WTC11 (cell line): ENCODE measurements at regions not wholly inside any gene's neighbourhood (a gene's known extent, or its start where the extent isn't known, plus 50 kb on each side); places are given as distances from the start of the nearest gene placed in this dataset.

Source experiments
- ATAC-seq: fragments of 200-7000 bp; cut with Tn5 transposase; 2 replicates; pipeline ENCODE4 v1.10.0; 2021; ENCODE audit warnings: mild to moderate bottlenecking, moderate library complexity
- CTCF ChIA-PET: fragments of 300-600 bp; sonication (Branson Sonifier 250); formaldehyde crosslinking; loops from one replicate; lab custom pipeline; 2021; ENCODE audit warnings: antibody characterized with exemption; lab: Charles Lee
- POLR2A ChIA-PET: fragments of 350-600 bp; sonication (Branson Sonifier 250); formaldehyde crosslinking; loops from one replicate; lab custom pipeline; 2021; ENCODE audit warnings: antibody characterized with exemption; lab: Charles Lee
- DNase-seq: peaks from one replicate; pipeline ENCODE4 v3.0.0; 2021; ENCODE audit warnings: low spot score
- H3K27ac Mint-ChIP-seq: 2 replicates; pipeline ENCODE4 v1.8.0; 2021; ENCODE audit warnings: mixed read lengths
- H3K27me3 Mint-ChIP-seq: 2 replicates; pipeline ENCODE4 v1.8.0; 2021; ENCODE audit warnings: low read depth, mild to moderate bottlenecking, moderate library complexity, mixed read lengths
- H3K36me3 Mint-ChIP-seq: 2 replicates; pipeline ENCODE4 v1.8.0; 2021; ENCODE audit warnings: mixed read lengths
- H3K4me1 Mint-ChIP-seq: 2 replicates; pipeline ENCODE4 v1.8.0; 2022; ENCODE audit warnings: mixed read lengths
- H3K4me3 Mint-ChIP-seq: 2 replicates; pipeline ENCODE4 v1.8.0; 2021; ENCODE audit warnings: mild to moderate bottlenecking, moderate library complexity, mixed read lengths
- H3K9me3 Mint-ChIP-seq: 2 replicates; pipeline ENCODE4 v1.8.0; 2021; ENCODE audit warnings: mixed read lengths
- CREM ChIP-seq: sonication (generic); formaldehyde crosslinking; IDR thresholded peaks from 2 replicates; pipeline ENCODE4 v1.8.1; 2022; ENCODE audit warnings: mild to moderate bottlenecking, missing genetic modification reagents, moderate library complexity
- FOXP1 ChIP-seq: sonication (generic); formaldehyde crosslinking; IDR thresholded peaks from 2 replicates; pipeline ENCODE4 v1.8.0; 2022; ENCODE audit warnings: missing genetic modification reagents, mild to moderate bottlenecking, moderate library complexity, borderline replicate concordance
- HMGA2 ChIP-seq: fragments of 250-450 bp; sonication (Bioruptor Pico); IDR thresholded peaks from 2 replicates; pipeline ENCODE4 v1.4.0; 2021; ENCODE audit warnings: mild to moderate bottlenecking, moderate library complexity
- IRF2 ChIP-seq: sonication (generic); formaldehyde crosslinking; IDR thresholded peaks from 2 replicates; pipeline ENCODE4 v1.8.0; 2022; ENCODE audit warnings: low read depth, missing genetic modification reagents, borderline replicate concordance
- JUN ChIP-seq: sonication (generic); formaldehyde crosslinking; IDR thresholded peaks from 2 replicates; pipeline ENCODE4 v1.8.0; 2023; ENCODE audit warnings: mild to moderate bottlenecking, missing genetic modification reagents
- PRRX2 ChIP-seq: fragments of 250-450 bp; sonication (Bioruptor Pico); IDR thresholded peaks from 2 replicates; pipeline ENCODE4 v1.8.0; 2021; ENCODE audit warnings: mild to moderate bottlenecking
- TEAD1 ChIP-seq: sonication (generic); formaldehyde crosslinking; IDR thresholded peaks from 2 replicates; pipeline ENCODE4 v1.8.0; 2022; ENCODE audit warnings: mild to moderate bottlenecking, missing genetic modification reagents
- ZBTB21 ChIP-seq: sonication (generic); formaldehyde crosslinking; IDR thresholded peaks from 2 replicates; pipeline ENCODE4 v1.8.1; 2023; ENCODE audit warnings: mild to moderate bottlenecking, missing genetic modification reagents, borderline replicate concordance
- ZNF138 ChIP-seq: sonication (generic); formaldehyde crosslinking; conservative IDR thresholded peaks from 2 replicates; pipeline ENCODE4 v1.8.1; 2022; ENCODE audit warnings: mild to moderate bottlenecking, moderate library complexity, missing genetic modification reagents
- ZNF232 ChIP-seq: sonication (generic); formaldehyde crosslinking; IDR thresholded peaks from 2 replicates; pipeline ENCODE4 v1.8.0; 2022; ENCODE audit warnings: mild to moderate bottlenecking, missing genetic modification reagents
- ZNF416 ChIP-seq: fragments of 250-450 bp; sonication (Bioruptor Pico); IDR thresholded peaks from 2 replicates; pipeline ENCODE4 v1.9.0; 2021; ENCODE audit warnings: mild to moderate bottlenecking, inconsistent platforms
- ZNF671 ChIP-seq: fragments of 250-450 bp; sonication (Bioruptor Pico); IDR thresholded peaks from 2 replicates; pipeline ENCODE4 v1.8.0; 2021; ENCODE audit warnings: mild to moderate bottlenecking
- TF ChIP-seq, protein P1 (sequence below): sonication (generic); formaldehyde crosslinking; IDR thresholded peaks from 2 replicates; pipeline ENCODE4 v1.8.1; 2023; ENCODE audit warnings: mild to moderate bottlenecking, missing genetic modification reagents, moderate library complexity
- TF ChIP-seq, protein P2 (sequence below): fragments of 250-450 bp; sonication (Bioruptor Pico); IDR thresholded peaks from 2 replicates; pipeline ENCODE4 v1.9.0; 2021; ENCODE audit warnings: mild to moderate bottlenecking
- TF ChIP-seq, protein P3 (sequence below): fragments of 250-450 bp; sonication (Bioruptor Pico); IDR thresholded peaks from 2 replicates; pipeline ENCODE4 v1.8.0; 2021; ENCODE audit warnings: mild to moderate bottlenecking
- TF ChIP-seq, protein P4 (sequence below): sonication (generic); formaldehyde crosslinking; IDR thresholded peaks from 2 replicates; pipeline ENCODE4 v1.8.1; 2022; ENCODE audit warnings: low read depth, mild to moderate bottlenecking, moderate library complexity, missing genetic modification reagents, borderline replicate concordance
- TF ChIP-seq, protein P5 (sequence below): sonication (generic); formaldehyde crosslinking; IDR thresholded peaks from 2 replicates; pipeline ENCODE4 v1.8.1; 2022; ENCODE audit warnings: low read depth, missing genetic modification reagents, borderline replicate concordance
- TF ChIP-seq, protein P6 (sequence below): sonication (generic); formaldehyde crosslinking; IDR thresholded peaks from 2 replicates; pipeline ENCODE4 v1.8.0; 2022; ENCODE audit warnings: mild to moderate bottlenecking, missing genetic modification reagents
- TF ChIP-seq, protein P7 (sequence below): sonication (generic); formaldehyde crosslinking; IDR thresholded peaks from 2 replicates; pipeline ENCODE4 v1.8.1; 2022; ENCODE audit warnings: mild to moderate bottlenecking, missing genetic modification reagents, moderate library complexity, borderline replicate concordance

DNA sequence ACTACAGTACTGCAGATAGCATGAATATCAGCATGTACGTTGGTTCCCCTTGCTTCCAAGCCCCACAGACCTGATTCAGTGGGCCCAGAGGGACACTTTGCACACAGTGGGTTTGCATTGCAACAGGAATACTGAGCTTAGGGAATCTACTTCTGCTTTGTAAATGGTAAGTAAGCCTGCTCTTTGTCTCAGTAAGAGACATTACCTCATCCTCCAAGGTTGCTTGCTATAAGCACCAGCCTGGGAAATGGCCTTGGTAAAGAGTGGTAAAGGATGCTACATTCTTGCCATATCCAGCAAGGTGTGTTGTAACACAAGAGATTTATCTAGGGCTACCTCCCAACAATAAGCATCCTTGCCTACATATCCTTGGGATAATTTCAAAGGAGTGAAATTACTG, 730.5 kb downstream of the INHBA start:
- ATAC-seq = peak; percentile 93
- H3K4me1 Mint-ChIP-seq = peaks cover 25% of the 10 kb centered on the region
- ChIA-PET CTCF (interaction anchor here (1.7 to 2.5 kb wide), 2 partner anchors 31 to 465 kb away, joined by 5 to 9 read pairs; no protein-coding TSS in a partner anchor), POLR2A (no interaction called here)
- H3K4me3 Mint-ChIP-seq = no peak overlapping the region
- peak overlapping the region; percentile 78; the same call in 1 of the 2 replicates for H3K27ac Mint-ChIP-seq
- peaks cover 3% of the 10 kb centered on the region; the same call in 1 of the 2 replicates for H3K9me3 Mint-ChIP-seq
- DNase-seq = no peak
- no peaks in the 10 kb centered on the region for H3K27me3 Mint-ChIP-seq
- no peak for TF ChIP-seq JUN (CRISPR knock-in tag)
- no peak for TF ChIP-seq ZNF232
- TF ChIP-seq FOXP1 = no peak
- TF ChIP-seq, protein P1, sequence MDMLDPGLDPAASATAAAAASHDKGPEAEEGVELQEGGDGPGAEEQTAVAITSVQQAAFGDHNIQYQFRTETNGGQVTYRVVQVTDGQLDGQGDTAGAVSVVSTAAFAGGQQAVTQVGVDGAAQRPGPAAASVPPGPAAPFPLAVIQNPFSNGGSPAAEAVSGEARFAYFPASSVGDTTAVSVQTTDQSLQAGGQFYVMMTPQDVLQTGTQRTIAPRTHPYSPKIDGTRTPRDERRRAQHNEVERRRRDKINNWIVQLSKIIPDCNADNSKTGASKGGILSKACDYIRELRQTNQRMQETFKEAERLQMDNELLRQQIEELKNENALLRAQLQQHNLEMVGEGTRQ = no peak
- TF ChIP-seq, protein P2, sequence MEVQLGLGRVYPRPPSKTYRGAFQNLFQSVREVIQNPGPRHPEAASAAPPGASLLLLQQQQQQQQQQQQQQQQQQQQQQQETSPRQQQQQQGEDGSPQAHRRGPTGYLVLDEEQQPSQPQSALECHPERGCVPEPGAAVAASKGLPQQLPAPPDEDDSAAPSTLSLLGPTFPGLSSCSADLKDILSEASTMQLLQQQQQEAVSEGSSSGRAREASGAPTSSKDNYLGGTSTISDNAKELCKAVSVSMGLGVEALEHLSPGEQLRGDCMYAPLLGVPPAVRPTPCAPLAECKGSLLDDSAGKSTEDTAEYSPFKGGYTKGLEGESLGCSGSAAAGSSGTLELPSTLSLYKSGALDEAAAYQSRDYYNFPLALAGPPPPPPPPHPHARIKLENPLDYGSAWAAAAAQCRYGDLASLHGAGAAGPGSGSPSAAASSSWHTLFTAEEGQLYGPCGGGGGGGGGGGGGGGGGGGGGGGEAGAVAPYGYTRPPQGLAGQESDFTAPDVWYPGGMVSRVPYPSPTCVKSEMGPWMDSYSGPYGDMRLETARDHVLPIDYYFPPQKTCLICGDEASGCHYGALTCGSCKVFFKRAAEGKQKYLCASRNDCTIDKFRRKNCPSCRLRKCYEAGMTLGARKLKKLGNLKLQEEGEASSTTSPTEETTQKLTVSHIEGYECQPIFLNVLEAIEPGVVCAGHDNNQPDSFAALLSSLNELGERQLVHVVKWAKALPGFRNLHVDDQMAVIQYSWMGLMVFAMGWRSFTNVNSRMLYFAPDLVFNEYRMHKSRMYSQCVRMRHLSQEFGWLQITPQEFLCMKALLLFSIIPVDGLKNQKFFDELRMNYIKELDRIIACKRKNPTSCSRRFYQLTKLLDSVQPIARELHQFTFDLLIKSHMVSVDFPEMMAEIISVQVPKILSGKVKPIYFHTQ = no peak
- no peaks in the 10 kb centered on the region for H3K36me3 Mint-ChIP-seq

DNA sequence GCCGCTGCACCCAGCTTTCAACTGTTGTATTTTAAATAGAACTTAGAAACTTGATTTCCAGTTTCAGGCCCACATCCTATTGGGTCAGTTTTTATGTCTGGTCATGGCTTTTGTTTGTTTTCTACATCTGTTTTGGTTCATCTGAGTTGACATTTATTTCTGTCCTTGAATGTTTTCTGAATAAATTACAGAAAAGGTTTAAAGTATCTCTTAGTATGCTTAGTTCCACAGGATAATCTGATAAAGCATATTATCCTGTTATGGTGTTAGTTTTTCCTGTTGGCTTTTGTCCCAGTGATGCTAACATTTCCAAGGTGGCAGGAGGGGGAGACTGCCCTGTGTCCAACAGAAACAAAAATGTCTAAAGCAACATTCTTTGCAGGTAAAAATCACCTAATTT, 733.2 kb downstream of the INHBA start:
- Mint-ChIP-seq H3K4me1 (peaks cover 25% of the 10 kb centered on the region), H3K9me3 (no peaks in the 10 kb centered on the region), H3K36me3 (no peaks in the 10 kb centered on the region), H3K27ac (no peak overlapping the region), H3K4me3 (no peak overlapping the region), H3K27me3 (no peaks in the 10 kb centered on the region)
- ChIA-PET POLR2A (no interaction called here), CTCF (no interaction called here)
- TF ChIP-seq TEAD1 (CRISPR knock-in tag) (no peak), HMGA2 (no peak), ZBTB21 (CRISPR knock-in tag) (no peak), IRF2 (CRISPR knock-in tag) (no peak), CREM (no peak), PRRX2 (CRISPR knock-in tag) (no peak), ZNF138 (no peak), ZNF416 (CRISPR knock-in tag) (no peak), ZNF671 (CRISPR knock-in tag) (no peak)
- TF ChIP-seq, protein P3, sequence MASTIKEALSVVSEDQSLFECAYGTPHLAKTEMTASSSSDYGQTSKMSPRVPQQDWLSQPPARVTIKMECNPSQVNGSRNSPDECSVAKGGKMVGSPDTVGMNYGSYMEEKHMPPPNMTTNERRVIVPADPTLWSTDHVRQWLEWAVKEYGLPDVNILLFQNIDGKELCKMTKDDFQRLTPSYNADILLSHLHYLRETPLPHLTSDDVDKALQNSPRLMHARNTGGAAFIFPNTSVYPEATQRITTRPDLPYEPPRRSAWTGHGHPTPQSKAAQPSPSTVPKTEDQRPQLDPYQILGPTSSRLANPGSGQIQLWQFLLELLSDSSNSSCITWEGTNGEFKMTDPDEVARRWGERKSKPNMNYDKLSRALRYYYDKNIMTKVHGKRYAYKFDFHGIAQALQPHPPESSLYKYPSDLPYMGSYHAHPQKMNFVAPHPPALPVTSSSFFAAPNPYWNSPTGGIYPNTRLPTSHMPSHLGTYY = no peak
- TF ChIP-seq, protein P4, sequence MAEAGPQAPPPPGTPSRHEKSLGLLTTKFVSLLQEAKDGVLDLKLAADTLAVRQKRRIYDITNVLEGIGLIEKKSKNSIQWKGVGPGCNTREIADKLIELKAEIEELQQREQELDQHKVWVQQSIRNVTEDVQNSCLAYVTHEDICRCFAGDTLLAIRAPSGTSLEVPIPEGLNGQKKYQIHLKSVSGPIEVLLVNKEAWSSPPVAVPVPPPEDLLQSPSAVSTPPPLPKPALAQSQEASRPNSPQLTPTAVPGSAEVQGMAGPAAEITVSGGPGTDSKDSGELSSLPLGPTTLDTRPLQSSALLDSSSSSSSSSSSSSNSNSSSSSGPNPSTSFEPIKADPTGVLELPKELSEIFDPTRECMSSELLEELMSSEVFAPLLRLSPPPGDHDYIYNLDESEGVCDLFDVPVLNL (CRISPR knock-in tag) = no peak
- TF ChIP-seq, protein P5, sequence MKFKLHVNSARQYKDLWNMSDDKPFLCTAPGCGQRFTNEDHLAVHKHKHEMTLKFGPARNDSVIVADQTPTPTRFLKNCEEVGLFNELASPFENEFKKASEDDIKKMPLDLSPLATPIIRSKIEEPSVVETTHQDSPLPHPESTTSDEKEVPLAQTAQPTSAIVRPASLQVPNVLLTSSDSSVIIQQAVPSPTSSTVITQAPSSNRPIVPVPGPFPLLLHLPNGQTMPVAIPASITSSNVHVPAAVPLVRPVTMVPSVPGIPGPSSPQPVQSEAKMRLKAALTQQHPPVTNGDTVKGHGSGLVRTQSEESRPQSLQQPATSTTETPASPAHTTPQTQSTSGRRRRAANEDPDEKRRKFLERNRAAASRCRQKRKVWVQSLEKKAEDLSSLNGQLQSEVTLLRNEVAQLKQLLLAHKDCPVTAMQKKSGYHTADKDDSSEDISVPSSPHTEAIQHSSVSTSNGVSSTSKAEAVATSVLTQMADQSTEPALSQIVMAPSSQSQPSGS (CRISPR knock-in tag) = no peak
- DNase-seq (no peak), ATAC-seq (no peak)

DNA sequence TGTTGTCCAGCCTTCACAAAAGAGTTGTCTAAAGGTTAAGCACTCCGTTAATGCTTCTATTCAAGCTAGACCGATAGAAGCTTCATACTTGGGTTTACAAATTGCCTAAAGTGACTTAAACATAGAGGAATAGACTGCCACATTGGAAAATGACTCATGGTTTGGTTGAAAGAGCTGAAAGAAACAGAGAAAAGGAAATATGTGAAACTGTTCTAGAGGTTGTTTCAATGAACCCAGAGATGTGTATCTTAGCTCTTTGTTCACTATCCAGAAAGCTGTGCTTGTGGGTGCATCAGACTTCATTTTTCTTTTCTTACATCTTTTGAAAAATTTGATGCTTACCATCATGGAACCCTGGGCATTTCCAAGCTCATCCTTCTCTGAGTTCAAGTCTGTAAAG, 736.2 kb downstream of the INHBA start:
- no peak for ATAC-seq
- Mint-ChIP-seq H3K4me1 (peaks cover 7% of the 10 kb centered on the region; the same call in 1 of the 2 replicates), H3K4me3 (no peak overlapping the region), H3K27me3 (no peaks in the 10 kb centered on the region), H3K9me3 (peaks cover 7% of the 10 kb centered on the region), H3K36me3 (no peaks in the 10 kb centered on the region), H3K27ac (no peak overlapping the region)
- TF ChIP-seq, protein P6, sequence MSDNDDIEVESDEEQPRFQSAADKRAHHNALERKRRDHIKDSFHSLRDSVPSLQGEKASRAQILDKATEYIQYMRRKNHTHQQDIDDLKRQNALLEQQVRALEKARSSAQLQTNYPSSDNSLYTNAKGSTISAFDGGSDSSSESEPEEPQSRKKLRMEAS (CRISPR knock-in tag) = no peak
- TF ChIP-seq, protein P7, sequence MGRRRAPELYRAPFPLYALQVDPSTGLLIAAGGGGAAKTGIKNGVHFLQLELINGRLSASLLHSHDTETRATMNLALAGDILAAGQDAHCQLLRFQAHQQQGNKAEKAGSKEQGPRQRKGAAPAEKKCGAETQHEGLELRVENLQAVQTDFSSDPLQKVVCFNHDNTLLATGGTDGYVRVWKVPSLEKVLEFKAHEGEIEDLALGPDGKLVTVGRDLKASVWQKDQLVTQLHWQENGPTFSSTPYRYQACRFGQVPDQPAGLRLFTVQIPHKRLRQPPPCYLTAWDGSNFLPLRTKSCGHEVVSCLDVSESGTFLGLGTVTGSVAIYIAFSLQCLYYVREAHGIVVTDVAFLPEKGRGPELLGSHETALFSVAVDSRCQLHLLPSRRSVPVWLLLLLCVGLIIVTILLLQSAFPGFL (CRISPR knock-in tag) = no peak
- no peak for TF ChIP-seq ZNF138
- TF ChIP-seq CREM = no peak
- CTCF ChIA-PET = no interaction called here
- no peak for DNase-seq
- POLR2A ChIA-PET = no interaction called here
